GM12878 (cell line): ENCODE measurements at regions not wholly inside any gene's neighbourhood (a gene's known extent, or its start where the extent isn't known, plus 50 kb on each side); places are given as distances from the start of the nearest gene placed in this dataset.

ENCODE experiments used
- CTCF ChIP-seq, 3 experiments: IDR thresholded peaks in 2 of 3; conservative IDR thresholded peaks in 1 of 3; 2 replicates each; pipeline ENCODE4 v1.5.1; 2011; ENCODE audit warnings: low read depth in 3 of 3, low read length in 3 of 3, mild to moderate bottlenecking in 3 of 3, control low read depth in 2 of 3, moderate library complexity in 2 of 3, inconsistent platforms in 1 of 3, mixed read lengths in 1 of 3; ENCODE audit not compliant: control insufficient read depth in 2 of 3, insufficient read depth in 1 of 3; ENCODE audit errors: extremely low read depth in 1 of 3
- FOXM1 ChIP-seq: IDR thresholded peaks from 2 replicates; pipeline ENCODE4 v1.6.1; 2012; ENCODE audit warnings: low read depth, mild to moderate bottlenecking, inconsistent platforms, low read length, moderate library complexity
- MXI1 ChIP-seq: fragments of 150-350 bp; IDR thresholded peaks from 2 replicates; pipeline ENCODE4 v1.6.1; 2011; ENCODE audit warnings: low read depth, mild to moderate bottlenecking, inconsistent platforms, low read length, improper control_type of control experiment

GRCh38 chr1:172779491-172779890 lies 120.6 kb downstream of the FASLG start:
- no peak for TF ChIP-seq CTCF (IDR thresholded peaks at IDR 0.05 in 2 of 3, conservative IDR thresholded peaks at IDR 0.05 in 1 of 3; ENCODE audit: control insufficient read depth in 2 of 3, extremely low read depth in 1 of 3, insufficient read depth in 1 of 3, low read depth in 3 of 3, low read length in 3 of 3)
- no peak for TF ChIP-seq MXI1
- no peak for TF ChIP-seq FOXM1
